ENCODE measurements at regions not wholly inside any gene's neighbourhood (a gene's known extent, or its start where the extent isn't known, plus 50 kb on each side); places are given as distances from the start of the nearest gene placed in this dataset.
"Not testable (repeated sequence)": the region's sequence is repeated elsewhere in the genome, so short reads cannot be mapped to it uniquely, and the experiment has no call there.

DNA sequence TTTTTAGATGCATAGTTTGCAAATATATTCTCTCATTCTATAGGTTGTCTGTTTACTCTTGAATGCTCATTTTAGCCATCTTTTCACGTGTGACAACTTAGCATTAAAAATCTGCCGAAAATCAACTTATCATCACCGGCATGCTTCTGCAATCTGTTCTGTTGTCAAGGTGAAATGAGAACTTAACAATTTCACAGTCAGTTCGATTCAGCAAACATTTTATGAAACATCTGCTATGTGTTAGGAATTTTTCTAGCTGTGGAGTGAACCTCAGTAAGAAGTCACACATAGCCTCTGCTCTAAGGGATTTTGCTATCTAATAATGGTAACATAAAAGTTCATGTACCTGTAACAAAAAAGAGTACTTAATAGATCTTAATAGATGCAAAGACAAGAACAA is 256.1 kb downstream of the ZWINT start:
- DNase-seq (ENCODE audit: low read depth in 3 of 3) = no peak

DNA sequence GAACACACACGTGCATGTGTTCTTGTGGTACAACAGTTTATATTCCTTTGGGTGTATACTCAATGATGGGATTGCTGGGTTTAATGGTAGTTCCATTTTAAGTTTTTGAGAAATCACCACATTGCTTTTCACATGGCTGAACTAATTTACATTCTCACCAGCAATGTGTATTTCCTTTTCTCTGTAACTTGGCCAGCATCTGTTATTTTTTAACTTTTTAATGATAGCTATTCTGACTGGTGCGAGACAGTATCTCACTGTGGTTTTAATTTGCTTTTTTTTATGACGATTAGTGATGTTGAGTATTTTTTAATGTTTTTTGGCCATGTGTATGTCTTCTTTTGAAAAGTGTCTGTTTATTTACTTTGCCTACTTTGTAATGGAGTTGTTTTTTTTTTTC is 256.6 kb downstream of the ZWINT start:
- no peak for DNase-seq (ENCODE audit: low read depth in 3 of 3)

DNA sequence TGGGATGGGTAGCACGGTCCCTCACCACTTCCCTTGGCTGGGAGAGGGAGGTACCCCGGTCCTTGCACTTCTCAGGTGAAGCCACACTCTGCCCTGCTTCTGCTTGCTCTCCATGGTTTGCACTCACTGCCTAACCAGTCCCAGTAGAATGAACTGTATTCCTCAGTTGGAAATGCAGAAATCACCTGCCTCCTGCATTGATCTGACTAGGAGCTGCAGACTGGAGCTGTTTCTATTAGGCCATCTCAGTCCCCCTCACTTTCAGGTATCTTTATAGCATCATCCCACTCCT is 264.9 kb downstream of the ZWINT start:
- no peak for DNase-seq (ENCODE audit: low read depth in 3 of 3)

DNA sequence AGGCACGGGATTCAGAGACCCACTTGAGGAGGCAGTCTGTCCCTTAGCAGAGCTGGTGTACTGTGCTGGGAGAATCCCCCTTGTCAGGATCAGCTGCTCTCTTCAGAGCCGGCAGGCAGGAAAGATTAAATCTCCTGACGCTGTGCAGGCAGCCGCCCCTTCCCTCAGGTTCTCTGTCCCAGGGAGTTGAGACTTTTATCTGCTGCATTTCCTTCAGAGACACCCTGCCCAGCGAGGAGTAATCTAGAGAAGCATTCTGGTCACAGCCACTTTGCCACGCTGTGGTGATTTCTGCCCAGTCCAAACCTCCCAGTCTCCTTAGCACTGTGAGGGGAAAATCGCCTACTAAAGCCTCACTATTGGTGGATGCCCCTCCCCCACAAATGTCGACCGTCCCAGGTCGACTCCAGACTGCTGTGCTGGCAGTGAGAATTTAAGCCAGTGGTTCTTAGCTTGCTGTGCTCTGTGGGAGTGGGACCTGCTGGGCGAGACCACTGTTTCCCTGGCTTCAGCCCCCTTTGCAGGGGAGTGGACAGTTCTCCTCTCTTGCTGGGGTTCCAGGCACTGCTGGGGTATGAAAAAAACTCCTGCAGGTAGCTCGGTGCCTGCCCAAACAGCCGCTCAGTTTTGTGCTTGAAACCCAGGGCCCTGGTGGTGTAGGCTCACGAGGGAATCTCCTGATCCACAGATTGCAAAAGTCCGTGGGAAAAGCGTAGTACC is 265.4 kb downstream of the ZWINT start:
- no peak for DNase-seq (ENCODE audit: low read depth in 3 of 3)

DNA sequence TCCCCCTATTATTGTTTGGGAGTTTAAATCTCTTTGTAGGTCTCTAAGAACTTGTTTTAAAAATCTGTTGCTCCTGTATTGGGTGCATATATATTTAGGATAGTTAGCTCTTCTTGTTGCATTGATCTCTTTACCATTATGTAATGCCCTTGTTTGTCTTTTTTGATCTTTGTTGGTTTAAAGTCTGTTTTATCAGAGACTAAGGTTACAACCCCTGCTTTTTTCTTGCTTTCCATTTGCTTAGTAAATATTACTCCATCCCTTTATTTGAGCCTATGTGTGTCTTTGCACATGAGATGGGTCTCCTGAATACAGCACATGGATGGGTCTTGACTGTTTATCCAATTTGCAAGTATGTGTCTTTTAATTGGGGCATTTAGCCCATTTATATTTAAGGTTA is 267.4 kb downstream of the ZWINT start:
- DNase-seq (ENCODE audit: low read depth in 3 of 3) = not testable (repeated sequence)

DNA sequence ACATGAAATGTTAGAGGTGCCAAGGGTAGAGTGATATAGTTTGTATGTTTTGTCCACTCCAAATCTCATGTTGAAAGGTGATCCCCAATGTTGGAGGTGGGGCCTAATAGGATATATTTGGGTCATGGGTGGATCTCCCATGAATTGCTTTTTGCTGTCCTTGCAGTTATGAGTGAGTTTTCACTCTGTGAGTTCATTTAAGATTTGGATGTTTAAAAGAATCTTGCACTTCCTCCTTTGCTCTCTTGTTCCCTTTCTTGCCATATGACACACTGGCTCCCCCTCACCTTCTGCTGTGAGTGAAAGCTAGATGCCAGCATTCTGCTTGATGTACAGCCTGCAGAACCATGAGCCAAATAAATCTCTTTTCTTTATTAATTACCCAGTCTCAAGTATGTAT is 269.2 kb downstream of the ZWINT start:
- DNase-seq (ENCODE audit: low read depth in 3 of 3) = no peak

DNA sequence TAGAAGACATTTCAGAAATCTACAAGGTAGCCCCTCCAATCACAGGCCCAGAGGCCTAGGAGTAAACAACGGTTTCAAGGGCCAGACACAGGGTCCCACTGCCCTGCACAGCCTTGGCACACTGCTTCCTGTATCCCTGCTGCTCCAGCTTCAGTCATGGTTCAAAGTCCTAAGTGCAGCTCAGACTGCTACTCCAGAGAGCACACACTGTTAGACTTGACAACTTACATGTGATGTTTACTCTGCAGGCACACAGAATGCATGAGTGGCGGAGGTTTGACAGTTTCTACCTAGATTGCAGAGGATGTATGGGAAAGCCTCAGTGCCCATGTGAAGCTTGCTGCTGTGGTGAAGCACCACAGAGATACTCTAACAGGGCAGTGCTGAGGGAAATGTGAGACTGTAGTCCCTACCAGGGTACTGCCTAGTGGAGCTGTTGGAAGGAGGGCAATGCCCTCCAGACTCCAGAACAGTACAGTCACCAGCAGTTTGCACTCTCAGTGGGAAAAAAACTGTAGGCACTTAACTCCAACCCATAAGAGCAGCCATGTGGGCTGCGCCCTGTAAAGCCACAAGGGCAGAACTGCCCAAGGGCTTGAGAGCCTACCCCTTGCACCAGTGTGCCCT is 270.0 kb downstream of the ZWINT start:
- DNase-seq (ENCODE audit: low read depth in 3 of 3) = no peak

DNA sequence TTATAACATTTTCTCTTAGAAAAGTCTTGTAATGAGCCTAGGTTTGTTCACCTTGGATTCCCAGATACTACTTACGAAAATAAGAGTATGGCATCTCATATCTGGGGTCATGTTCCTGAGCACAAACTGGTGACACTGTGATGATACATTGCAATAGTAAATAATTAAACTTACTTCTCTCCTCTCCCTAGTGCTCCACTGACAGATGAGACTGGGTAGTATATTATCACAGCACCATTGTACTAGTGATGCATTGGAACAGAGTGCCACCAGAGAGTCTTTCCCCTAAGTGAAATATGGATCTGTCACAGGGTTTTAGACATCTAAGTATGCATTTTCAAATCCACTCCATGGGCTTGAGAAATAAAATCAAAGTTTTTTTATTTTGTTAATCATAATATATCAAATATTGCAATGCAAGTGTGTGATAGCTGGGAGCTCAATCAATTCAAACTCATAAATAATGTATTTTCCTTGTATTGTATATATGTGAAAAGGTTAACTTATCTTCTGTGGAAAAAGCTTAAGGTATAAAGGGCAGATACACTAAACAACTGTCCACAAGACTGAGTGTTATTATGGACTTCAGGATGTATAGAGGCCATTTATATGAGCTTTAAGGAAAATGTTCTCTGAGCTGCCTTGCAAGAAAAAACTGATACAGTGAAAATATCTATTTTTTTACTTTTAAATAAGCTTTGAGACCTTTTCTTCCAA is 275.5 kb downstream of the ZWINT start:
- DNase-seq (ENCODE audit: low read depth in 3 of 3) = no peak

DNA sequence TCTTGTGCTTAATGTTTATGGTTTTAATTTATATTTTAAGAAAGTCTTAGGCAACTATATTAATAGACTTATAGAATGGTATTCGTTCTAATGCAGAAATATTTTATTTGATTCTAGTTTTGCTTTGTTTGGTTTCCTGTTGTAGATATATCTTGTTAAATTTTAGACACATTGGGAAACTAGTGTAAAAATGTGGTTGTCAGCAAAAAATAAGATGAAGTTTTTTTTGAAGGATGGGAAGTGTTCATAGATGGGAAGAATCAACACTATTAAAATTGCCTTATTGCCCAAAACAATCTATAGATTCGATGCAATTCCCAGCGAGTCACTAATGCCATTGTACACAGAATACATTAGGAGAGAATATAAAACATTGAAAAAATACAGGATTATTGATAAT is 278.9 kb downstream of the ZWINT start:
- DNase-seq (ENCODE audit: low read depth in 3 of 3) = no peak

DNA sequence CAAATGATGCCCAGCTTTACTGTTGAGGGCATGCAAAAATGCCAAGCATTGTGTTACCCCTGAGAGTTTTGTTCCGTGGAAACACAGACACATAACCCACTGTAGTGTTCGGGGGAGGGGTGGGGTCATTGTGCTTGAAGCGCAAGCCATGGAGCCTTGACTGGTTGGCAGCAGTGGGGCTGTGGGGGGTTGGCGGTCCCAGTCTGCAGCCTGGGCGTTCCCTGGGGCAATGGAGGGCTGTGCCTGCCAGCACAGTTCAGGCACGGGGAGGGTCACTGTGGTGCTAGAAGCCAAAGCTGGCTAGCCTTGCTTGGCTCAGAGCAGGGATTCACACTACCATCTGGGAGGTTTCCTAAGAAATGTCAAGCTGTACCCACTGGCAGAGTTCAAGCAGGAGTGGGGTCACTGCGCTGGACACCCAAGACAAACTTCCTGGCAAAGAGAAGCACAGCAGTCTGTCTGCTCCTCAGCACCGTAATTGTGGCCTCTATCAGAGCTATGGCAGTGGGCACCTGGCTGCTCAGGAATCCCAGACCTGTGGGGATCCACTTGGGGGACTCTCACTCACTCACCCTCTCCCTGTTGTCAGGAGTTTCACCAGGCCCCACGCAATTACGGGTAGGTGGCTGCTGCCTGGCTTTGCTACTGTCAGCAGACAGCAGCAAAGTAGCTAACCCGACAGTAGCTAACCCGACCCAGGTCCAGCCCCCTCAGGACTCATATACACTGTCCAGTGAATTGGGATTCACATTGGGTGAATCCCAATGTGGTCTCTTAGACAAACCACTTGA is 292.4 kb downstream of the ZWINT start:
- no peak for DNase-seq (ENCODE audit: low read depth in 3 of 3)

DNA sequence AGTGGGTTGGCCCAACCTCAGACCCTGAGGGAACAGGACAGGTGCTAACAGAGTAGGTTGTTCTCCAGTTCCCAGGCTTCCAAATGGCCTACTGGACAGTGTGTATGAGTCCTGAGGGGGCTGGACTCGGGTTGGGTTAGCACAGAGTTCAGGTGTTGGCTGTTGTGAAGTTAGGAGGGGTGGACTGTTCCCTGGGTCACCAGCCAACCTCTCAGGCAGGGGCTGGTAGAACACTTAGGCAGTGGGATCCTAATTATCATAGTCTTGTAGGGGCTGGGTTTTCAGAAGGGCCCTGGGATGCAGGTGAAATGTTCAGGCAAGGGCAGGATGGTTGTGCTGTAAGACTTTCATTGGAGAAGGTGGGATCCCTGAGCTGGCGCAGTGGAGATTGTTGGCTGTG is 293.0 kb downstream of the ZWINT start:
- DNase-seq (ENCODE audit: low read depth in 3 of 3) = no peak

DNA sequence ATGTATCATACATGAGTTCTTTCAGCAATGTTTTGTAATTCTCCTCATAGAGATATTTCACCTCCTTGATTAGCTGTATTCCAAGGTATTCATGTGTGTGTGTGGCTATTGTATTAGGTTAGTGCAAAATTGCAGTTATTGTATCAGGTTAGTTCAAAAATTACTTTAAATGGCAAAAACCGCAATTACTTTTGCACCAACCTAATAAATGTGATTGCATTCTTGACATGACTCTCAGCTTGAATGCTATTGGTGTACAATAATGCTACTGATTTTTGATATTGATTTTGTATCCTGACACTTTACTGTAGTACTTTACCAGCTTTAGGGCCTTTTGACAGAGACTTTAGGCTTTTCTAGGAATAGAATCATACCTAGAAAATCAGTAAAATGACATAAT is 297.4 kb downstream of the ZWINT start:
- no peak for DNase-seq (ENCODE audit: low read depth in 3 of 3)

DNA sequence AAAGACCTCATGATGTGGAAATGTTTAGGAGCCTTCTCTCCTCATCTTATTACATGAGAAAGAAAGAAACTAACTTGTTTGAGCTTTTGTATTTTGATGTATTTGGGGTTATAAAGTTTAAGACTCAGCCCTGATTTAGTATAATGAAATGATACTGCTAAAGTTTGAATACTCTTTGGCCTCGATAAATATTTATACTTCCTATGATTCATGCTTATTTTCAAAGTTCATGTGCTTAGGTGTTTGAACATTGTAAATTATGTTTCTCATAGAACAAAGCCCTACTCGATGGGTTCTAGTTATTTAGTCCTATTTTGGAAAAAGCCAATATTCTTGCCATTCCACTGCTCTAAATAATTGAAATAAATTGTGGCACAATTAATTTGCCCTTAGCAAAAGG is 303.2 kb downstream of the ZWINT start:
- no peak for DNase-seq (ENCODE audit: low read depth in 3 of 3)

DNA sequence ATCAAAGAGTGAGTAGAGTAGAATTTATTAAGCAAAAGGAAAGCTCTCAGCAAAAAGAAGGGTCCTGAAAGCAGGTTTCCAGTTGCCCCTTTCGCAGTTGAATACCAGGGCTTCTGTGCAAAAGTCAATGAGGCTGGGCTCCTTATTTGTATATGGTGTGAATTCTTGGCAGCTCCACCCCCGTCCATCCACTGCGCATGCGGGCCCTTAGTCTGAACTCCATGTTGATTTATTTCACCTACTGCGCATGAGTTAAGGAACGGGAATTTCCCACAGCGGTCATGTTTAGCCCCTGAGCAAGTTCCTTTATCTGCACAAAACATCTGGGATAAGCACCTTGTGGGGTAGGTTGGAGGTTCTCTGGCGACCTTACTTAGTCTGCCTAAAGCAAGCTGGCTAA is 325.6 kb downstream of the ZWINT start:
- no peak for DNase-seq (ENCODE audit: low read depth in 3 of 3)

DNA sequence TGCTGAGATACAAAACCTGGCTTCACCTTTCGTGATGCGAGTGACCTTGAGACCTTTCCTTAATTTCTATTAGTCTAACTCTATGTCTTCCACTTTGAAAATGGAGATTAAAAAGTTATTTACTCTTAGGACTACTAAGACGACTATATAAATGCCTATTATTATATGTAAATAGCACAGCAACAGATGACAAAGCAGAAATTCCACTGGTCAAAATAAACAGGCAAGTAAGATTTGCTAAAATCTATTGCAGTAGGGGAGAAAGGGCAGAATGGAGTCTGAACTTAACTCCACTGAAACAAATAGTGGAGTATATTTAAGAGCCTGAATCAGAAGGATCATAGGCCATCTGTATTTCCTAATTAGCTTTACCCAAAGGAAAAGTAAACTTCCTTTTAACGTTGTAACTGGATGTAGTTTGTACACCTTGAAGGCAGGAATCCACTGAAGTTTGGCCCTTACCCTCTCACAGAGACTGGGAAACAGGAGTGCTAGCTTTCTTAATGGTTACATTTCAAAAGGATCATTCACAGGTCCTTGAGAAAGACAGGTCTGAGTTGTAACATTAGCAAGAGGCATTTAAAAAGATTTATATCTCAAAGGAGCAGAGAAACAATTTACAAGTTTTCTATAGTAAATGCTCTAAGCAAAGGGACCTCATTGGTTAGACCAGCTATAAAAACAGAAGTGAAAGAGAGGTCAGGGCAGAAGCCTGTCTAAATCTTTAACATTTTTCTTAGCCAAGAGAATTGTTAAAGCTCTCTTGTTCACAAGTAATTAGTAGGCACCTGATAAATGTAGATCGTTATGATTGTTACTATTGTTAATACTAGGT is 332.5 kb downstream of the ZWINT start:
- no peak for DNase-seq (ENCODE audit: low read depth in 3 of 3)

DNA sequence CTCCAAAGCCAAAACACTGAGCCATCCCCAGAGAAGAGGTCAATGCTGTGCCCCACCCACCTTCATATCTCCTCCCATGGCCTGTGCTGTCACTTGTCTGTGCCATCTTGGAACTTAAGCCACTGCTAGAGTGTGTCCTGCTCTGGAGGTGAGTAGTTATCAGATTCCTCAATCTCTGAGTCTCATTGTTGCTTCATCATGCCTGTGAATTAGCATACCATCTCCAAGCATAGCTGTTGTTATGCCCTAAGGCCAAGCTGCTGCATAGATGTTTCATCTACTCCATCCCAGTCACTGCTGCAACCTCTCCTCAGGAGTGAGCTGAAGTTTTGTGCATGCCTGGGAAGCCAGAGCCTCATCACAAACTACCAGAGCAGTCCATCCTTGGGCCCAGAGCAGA is 349.0 kb downstream of the ZWINT start:
- DNase-seq (ENCODE audit: low read depth in 3 of 3) = no peak

DNA sequence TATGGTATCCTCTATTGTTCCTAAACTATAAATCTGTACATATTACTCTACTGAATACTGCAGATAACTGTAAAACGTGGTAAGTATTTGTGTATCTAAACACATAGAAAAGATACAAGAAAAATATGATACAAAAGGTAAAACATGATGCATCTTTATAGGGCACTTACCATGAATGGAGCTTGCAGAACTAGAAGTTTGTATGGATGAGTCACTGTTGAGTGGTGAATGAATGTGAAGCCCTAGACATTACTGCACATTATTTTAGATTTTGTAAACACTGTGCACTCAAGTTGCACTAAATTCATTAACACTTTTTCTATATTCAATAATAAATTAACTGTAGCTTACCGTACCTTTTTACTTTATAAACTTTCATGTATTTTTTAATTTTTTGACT is 357.5 kb downstream of the ZWINT start:
- DNase-seq (ENCODE audit: low read depth in 3 of 3) = no peak

DNA sequence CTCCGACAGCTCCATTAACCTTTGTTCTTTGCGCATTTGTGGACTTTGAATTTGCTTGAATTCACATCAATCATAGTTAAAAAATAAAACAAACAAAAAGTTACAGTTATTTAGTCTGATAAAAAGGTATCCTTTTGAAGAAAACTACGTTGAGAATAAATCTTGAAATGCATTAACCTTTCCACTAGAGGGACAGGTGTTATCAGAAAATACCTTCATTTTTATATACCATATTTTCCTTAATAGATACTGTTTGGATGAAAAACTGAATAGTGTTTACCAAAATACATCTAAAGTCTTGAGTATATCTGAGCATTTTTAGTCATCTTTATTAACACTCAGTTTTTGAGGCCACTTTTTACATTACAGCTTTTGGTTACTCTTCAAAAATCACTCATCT is 371.9 kb downstream of the ZWINT start:
- DNase-seq (ENCODE audit: low read depth in 3 of 3) = no peak

DNA sequence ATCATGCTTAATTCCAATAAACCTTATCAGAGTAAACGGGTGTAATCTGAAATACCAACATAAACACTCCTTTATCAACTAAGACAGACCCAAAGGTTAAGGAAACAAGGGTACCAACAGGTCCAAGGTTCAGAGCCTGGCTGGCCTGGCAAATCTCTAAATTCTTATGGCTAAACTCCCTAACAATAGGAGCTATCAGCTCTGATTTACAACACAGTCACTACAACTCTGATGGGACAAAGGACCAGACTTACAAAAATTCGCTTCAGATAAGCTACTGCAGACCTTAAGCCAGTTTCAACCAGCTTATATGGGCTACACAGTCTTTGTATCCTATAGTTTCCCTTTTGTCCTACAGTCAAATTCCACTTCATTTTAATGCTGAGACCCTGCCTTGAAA is 381.9 kb downstream of the ZWINT start:
- DNase-seq (ENCODE audit: low read depth in 3 of 3) = no peak

DNA sequence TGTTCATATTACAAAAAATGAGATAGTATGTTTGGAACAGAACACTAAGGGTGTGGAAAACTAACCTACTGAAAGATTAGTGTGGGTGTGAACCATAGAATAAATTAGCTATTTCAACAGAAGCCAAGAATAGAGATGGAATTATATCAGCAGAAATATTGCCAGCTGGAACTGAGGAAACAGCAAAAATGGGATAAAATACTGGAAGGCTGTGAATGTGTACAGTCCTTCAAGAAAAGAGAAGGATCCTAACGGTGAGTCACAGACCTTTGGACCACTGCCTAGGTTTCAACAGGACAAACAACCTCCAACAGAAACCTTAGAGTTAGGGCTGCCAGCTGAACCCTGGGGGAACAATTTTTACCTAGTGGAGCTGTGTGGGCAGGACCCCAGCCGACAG is 395.0 kb downstream of the ZWINT start:
- no peak for DNase-seq (ENCODE audit: low read depth in 3 of 3)

DNA sequence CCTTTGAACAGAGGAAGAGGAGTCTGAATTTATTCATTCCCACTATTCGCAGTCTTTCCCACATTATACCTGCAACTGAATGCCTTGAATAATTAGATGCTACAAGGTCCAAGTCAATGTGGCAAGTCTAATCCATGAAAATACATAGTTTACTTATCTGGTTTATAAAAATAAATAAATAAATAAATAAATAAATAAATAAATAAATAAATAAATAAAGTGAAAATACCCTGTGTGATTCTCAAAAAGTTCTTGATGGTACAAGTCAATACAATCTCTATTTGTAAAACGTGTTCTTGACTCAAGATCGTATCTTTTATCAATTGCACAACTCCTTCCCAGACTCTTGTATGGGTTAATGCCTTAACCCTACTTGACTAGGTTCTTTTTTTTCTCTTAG is 417.7 kb downstream of the ZWINT start:
- no peak for DNase-seq (ENCODE audit: low read depth in 3 of 3)

DNA sequence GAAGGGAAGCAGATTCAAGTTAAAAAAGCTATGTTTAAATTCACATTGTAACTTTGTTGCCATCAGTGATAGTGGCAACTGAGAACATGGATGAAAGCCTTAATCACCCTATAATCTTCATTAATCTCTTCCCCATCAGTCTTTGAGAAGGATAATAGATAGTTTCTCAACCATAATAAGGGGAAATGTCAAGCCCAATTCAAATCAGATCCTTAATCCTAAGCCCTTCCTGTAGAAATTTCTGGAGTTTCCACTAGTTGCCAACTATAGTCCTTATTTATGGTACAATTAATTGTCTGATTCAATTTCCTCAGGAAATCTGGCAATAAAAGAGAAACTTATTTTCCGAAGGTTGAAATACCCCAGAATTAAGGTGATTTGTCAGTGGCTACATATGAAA is 431.8 kb downstream of the ZWINT start:
- DNase-seq (ENCODE audit: low read depth in 3 of 3) = no peak

All from stimulated activated CD4-positive, alpha-beta T cell treated with anti-CD3 and anti-CD28 coated beads, TNF-alpha, amount 100 ng/mL, for 24 hours (primary cell).